ENCODE measurements at regions not wholly inside any gene's neighbourhood (a gene's known extent, or its start where the extent isn't known, plus 50 kb on each side); places are given as distances from the start of the nearest gene placed in this dataset.
A peak's percentile ranks its signal among the peaks of the same experiment; 100 is the strongest.

DNA sequence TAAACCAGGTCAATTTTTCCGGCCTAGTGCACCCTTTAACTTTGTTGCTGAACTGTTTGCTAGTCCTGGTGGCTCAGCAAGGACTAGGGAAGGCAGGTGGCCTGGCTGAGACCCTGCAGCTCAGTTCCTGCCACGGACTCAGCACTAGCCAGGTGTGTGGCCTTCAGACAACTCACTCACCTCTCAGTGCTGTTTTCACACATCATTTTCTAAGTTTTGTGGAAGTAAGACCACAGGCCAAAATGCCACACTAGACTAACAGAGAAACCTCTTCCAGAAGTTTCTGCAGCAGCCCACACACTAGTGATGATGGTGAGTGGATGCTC, 65.9 kb upstream of the SLC1A4 start (continued):
- TF ChIP-seq ATF7 (IDR thresholded peaks at IDR 0.05) = no peak
- TF ChIP-seq ATF7 (CRISPR knock-in tag; IDR thresholded peaks at IDR 0.05) = no peak
- TF ChIP-seq ZNF816 (CRISPR knock-in tag; IDR thresholded peaks at IDR 0.05; ENCODE audit: borderline replicate concordance) = no peak
- TF ChIP-seq ZNF615 (CRISPR knock-in tag; IDR thresholded peaks at IDR 0.05; ENCODE audit: borderline replicate concordance) = no peak
- TF ChIP-seq, protein P1, sequence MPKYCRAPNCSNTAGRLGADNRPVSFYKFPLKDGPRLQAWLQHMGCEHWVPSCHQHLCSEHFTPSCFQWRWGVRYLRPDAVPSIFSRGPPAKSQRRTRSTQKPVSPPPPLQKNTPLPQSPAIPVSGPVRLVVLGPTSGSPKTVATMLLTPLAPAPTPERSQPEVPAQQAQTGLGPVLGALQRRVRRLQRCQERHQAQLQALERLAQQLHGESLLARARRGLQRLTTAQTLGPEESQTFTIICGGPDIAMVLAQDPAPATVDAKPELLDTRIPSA (CRISPR knock-in tag; IDR thresholded peaks at IDR 0.05; ENCODE audit: borderline replicate concordance) = no peak
- no peak for TF ChIP-seq MTA3 (CRISPR knock-in tag; IDR thresholded peaks at IDR 0.05)
- 0 out of 2 replicates have a peak, but pooled peaks have one; percentile 38 for TF ChIP-seq ZNF510 (CRISPR knock-in tag; IDR thresholded peaks at IDR 0.05; ENCODE audit: low read depth)
- TF ChIP-seq THAP11 (CRISPR knock-in tag; IDR thresholded peaks at IDR 0.05) = no peak
- no peak for TF ChIP-seq SRY (CRISPR knock-in tag; IDR thresholded peaks at IDR 0.05)
- TF ChIP-seq, protein P2, sequence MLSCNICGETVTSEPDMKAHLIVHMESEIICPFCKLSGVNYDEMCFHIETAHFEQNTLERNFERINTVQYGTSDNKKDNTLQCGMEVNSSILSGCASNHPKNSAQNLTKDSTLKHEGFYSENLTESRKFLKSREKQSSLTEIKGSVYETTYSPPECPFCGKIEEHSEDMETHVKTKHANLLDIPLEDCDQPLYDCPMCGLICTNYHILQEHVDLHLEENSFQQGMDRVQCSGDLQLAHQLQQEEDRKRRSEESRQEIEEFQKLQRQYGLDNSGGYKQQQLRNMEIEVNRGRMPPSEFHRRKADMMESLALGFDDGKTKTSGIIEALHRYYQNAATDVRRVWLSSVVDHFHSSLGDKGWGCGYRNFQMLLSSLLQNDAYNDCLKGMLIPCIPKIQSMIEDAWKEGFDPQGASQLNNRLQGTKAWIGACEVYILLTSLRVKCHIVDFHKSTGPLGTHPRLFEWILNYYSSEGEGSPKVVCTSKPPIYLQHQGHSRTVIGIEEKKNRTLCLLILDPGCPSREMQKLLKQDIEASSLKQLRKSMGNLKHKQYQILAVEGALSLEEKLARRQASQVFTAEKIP (CRISPR knock-in tag; IDR thresholded peaks at IDR 0.05; ENCODE audit: borderline replicate concordance) = no peak
- no peak for TF ChIP-seq ZNF558 (CRISPR knock-in tag; IDR thresholded peaks at IDR 0.05; ENCODE audit: borderline replicate concordance)
- TF ChIP-seq RERE (CRISPR knock-in tag; IDR thresholded peaks at IDR 0.05; ENCODE audit: low read depth) = 0 out of 2 replicates have a peak, but pooled peaks have one; percentile 1
- TF ChIP-seq ZFY (CRISPR knock-in tag; IDR thresholded peaks at IDR 0.05) = 0 out of 2 replicates have a peak, but pooled peaks have one; percentile 2
- TF ChIP-seq ZNF619 (CRISPR knock-in tag; IDR thresholded peaks at IDR 0.05) = no peak
- TF ChIP-seq PAX8 (CRISPR knock-in tag; IDR thresholded peaks at IDR 0.05; ENCODE audit: borderline replicate concordance) = 0 out of 2 replicates have a peak, but pooled peaks have one; percentile 3
- TF ChIP-seq ZNF766 (CRISPR knock-in tag; IDR thresholded peaks at IDR 0.05; ENCODE audit: borderline replicate concordance) = no peak
- no peak for TF ChIP-seq CHCHD3 (CRISPR knock-in tag; IDR thresholded peaks at IDR 0.05)
- TF ChIP-seq ZFX (CRISPR knock-in tag; IDR thresholded peaks at IDR 0.05; ENCODE audit: low read depth) = 0 out of 2 replicates have a peak, but pooled peaks have one; percentile 4
- TF ChIP-seq TCF7 (IDR thresholded peaks at IDR 0.05; ENCODE audit: low read depth) = no peak
- TF ChIP-seq, protein P3, sequence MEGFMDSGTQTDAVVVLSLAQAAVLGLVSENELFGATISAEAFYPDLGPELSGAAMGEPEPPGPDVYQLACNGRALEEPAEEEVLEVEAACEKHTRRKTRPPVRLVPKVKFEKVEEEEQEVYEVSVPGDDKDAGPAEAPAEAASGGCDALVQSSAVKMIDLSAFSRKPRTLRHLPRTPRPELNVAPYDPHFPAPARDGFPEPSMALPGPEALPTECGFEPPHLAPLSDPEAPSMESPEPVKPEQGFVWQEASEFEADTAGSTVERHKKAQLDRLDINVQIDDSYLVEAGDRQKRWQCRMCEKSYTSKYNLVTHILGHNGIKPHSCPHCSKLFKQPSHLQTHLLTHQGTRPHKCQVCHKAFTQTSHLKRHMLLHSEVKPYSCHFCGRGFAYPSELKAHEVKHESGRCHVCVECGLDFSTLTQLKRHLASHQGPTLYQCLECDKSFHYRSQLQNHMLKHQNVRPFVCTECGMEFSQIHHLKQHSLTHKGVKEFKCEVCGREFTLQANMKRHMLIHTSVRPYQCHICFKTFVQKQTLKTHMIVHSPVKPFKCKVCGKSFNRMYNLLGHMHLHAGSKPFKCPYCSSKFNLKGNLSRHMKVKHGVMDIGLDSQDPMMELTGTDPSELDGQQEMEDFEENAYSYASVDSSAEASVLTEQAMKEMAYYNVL (CRISPR knock-in tag; IDR thresholded peaks at IDR 0.05; ENCODE audit: borderline replicate concordance) = no peak
- 0 out of 2 replicates have a peak, but pooled peaks have one; percentile 5 for TF ChIP-seq ZNF230 (CRISPR knock-in tag; IDR thresholded peaks at IDR 0.05)

Data from HepG2 (cell line).